Testis (tissue), 2 donors: ENCODE measurements at regions not wholly inside any gene's neighbourhood (a gene's known extent, or its start where the extent isn't known, plus 50 kb on each side); places are given as distances from the start of the nearest gene placed in this dataset.

Experiments
- DNase-seq: peaks from one replicate; pipeline ENCODE4 v3.0.0-alpha.2; 2019
- H3K27ac ChIP-seq, 2 donors: fragments of 200-600 bp; sonication (generic); one replicate each; pipeline ENCODE4 v1.5.1; 2019
- H3K27me3 ChIP-seq: fragments of 200-600 bp; sonication (generic); one replicate; pipeline ENCODE4 v1.5.1; 2019
- H3K36me3 ChIP-seq: fragments of 200-600 bp; sonication (generic); one replicate; pipeline ENCODE4 v1.5.1; 2017; ENCODE audit warnings: low read depth; ENCODE audit errors: missing control alignments
- H3K4me1 ChIP-seq: fragments of 200-600 bp; sonication (generic); one replicate; pipeline ENCODE4 v1.5.1; 2019
- H3K4me3 ChIP-seq, 2 donors: fragments of 200-600 bp; sonication (generic); one replicate each; pipeline ENCODE4 v1.5.1; 2017 to 2019
- H3K9me3 ChIP-seq: fragments of 200-600 bp; sonication (generic); one replicate; pipeline ENCODE4 v1.5.1; 2017
- POLR2A ChIP-seq: fragments of 450-650 bp; IDR thresholded peaks from one replicate; pipeline ENCODE4 v1.6.1; 2017; ENCODE audit warnings: antibody characterized with exemption, mild to moderate bottlenecking, moderate library complexity
- WGBS, 2 donors: methylation state at CpG; one replicate each; pipeline ENCODE4 v1.1.5; 2018; 5-methylcytosine and 5-hydroxymethylcytosine counted together
- intact Hi-C: fragments of 100-400 bp; cut with DNase I; formaldehyde crosslinking; loops from one replicate; pipeline ENCODE4 v1.15.1; 2023; ENCODE audit warnings: low total_unique reads
- TF ChIP-seq, protein P1 (sequence below), 3 experiments: fragments of 450-650 bp in 2 of 3; fragments of 200-600 bp in 1 of 3; sonication (generic) in 1 of 3; IDR thresholded peaks; one replicate each; pipeline ENCODE4 v1.5.1; 2016 to 2019; ENCODE audit warnings: antibody characterized with exemption in 3 of 3, mild to moderate bottlenecking in 2 of 3, moderate library complexity in 1 of 3

DNA sequence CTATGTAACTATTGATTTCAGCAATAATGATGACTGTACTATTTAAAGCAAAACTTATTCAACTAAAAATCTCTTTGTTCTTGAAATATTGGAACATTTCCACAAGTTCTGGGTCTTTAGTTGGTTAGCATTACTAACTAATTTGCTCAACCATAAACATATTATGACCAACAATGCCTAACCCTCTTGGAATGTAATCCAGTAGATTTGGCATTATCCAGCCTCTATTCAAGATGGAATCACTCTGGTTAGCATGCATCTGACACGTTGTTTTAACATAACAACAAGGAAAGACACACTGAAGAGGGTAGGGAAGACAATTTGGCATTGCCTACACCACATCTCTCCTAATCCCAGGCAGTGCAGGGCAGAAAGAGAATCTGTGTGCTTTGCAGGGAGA lies 941.3 kb upstream of the PCDH20 start:
- Histone ChIP-seq H3K9me3 (no peaks in the 10 kb centered on the region), H3K36me3 (no peaks in the 10 kb centered on the region), H3K4me1 (no peaks in the 10 kb centered on the region), H3K27ac (no peak overlapping the region), H3K27me3 (no peaks in the 10 kb centered on the region), H3K4me3 (no peak overlapping the region)
- no peak for DNase-seq
- TF ChIP-seq, protein P1, sequence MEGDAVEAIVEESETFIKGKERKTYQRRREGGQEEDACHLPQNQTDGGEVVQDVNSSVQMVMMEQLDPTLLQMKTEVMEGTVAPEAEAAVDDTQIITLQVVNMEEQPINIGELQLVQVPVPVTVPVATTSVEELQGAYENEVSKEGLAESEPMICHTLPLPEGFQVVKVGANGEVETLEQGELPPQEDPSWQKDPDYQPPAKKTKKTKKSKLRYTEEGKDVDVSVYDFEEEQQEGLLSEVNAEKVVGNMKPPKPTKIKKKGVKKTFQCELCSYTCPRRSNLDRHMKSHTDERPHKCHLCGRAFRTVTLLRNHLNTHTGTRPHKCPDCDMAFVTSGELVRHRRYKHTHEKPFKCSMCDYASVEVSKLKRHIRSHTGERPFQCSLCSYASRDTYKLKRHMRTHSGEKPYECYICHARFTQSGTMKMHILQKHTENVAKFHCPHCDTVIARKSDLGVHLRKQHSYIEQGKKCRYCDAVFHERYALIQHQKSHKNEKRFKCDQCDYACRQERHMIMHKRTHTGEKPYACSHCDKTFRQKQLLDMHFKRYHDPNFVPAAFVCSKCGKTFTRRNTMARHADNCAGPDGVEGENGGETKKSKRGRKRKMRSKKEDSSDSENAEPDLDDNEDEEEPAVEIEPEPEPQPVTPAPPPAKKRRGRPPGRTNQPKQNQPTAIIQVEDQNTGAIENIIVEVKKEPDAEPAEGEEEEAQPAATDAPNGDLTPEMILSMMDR (IDR thresholded peaks at IDR 0.05), result no peak
- no peak for TF ChIP-seq POLR2A
- 70 to 79% methylated on average over 1 of the region's 1 CpG for WGBS, 2 donors
- intact Hi-C loops, result no loop called here

DNA sequence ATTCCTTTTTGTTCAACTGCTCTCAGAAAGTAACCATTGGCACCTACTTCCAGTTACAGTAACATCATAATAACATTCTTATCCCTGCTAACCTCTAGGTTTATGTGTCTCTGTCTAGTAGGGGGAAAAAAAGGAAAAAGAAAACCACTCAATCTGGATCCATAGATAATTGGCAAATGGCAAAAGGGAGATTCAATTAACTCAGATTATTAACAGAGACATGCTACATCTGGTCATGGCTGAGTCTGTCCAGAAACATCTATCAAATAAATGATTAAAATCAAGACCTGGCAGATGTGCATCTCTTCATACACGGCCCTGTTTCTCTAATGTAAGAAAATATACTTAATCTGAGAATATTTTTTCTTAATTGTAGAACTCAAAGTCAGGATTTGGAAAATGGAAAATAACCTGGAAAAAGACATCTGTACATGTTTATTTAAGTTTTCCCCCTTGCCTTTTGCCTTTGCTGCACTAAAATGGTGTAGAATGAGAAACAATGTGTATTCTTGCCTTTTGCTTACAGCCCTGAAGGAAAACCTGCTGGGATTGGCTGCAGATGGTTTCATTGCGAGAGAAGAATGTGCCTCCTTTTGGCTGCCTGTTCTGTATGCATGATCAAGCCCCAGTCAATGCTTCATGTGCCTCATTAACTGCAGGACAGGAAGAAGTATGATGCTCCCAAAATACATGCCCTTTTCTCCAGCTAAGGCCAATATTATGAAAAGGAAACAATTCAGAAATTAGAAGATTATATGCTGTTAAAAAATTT lies 921.6 kb upstream of the PCDH20 start:
- Histone ChIP-seq H3K4me1 (no peaks in the 10 kb centered on the region), H3K27me3 (no peaks in the 10 kb centered on the region), H3K27ac (no peak overlapping the region), H3K9me3 (no peaks in the 10 kb centered on the region), H3K4me3 (no peak overlapping the region), H3K36me3 (no peaks in the 10 kb centered on the region)
- intact Hi-C loops, result no loop called here
- no peak for TF ChIP-seq POLR2A
- TF ChIP-seq, protein P1 (IDR thresholded peaks at IDR 0.05), result no peak
- 57 to 63% methylated on average over 2 of the region's 2 CpGs for WGBS, 2 donors
- no peak for DNase-seq

DNA sequence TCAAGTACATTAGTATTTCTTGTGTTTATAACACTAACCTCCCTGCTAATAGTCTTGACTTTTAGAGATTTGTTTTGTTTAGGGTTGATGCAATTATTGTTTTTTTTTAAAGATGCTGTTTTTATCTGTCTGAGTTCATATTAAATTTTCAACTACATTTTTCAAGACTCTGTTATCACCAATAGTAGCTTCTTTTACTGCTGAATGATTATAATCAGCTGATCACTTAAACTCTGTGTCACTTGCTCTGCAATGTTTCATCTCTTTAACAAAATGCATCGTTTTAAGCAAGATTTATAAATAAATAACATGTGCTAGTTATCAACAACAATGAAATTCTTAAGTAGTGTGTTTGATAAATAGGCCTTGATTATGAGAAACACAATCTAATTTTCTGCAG lies 920.9 kb upstream of the PCDH20 start:
- Histone ChIP-seq H3K4me3 (no peak overlapping the region), H3K4me1 (no peaks in the 10 kb centered on the region), H3K27me3 (no peaks in the 10 kb centered on the region), H3K9me3 (no peaks in the 10 kb centered on the region), H3K36me3 (no peaks in the 10 kb centered on the region), H3K27ac (no peak overlapping the region)
- 27 to 45% methylated on average over 1 of the region's 1 CpG for WGBS, 2 donors
- intact Hi-C loops, result no loop called here
- no peak for DNase-seq
- TF ChIP-seq, protein P1 (IDR thresholded peaks at IDR 0.05), result no peak
- TF ChIP-seq POLR2A, result no peak

DNA sequence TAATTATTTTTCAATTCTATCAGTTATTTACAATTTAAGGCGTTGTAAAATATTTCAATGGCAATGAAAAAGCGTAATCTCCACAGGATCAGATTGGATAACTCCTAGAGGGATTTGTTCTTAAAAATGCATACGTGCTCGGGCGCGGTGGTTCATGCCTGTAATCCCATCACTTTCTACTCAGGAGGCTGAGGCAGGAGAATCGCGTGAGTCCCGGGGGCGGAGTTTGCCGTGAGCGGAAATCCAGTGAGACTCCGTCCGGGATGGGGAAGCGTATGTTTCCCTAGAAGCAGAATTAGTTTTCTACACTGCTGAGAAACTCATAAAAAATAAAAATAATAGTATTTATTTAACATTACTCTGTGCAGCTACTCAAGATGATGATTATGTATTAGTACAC lies 917.8 kb upstream of the PCDH20 start:
- no peaks in the 10 kb centered on the region for H3K9me3 ChIP-seq

More for the DNA sequence above, 917.8 kb upstream of the PCDH20 start:
- no peaks in the 10 kb centered on the region for H3K27me3 ChIP-seq
- no peaks in the 10 kb centered on the region for H3K36me3 ChIP-seq
- 62 to 87% methylated on average over 15 of the region's 15 CpGs for WGBS, 2 donors
- DNase-seq, result peak; percentile 33
- TF ChIP-seq, protein P1 (IDR thresholded peaks at IDR 0.05), result no peak
- TF ChIP-seq POLR2A, result no peak
- H3K4me3 ChIP-seq, result no peak overlapping the region
- no peak overlapping the region for H3K27ac ChIP-seq
- no peaks in the 10 kb centered on the region for H3K4me1 ChIP-seq
- intact Hi-C loops, result no loop called here
